ENCODE measurements at regions not wholly inside any gene's neighbourhood (a gene's known extent, or its start where the extent isn't known, plus 50 kb on each side); places are given as distances from the start of the nearest gene placed in this dataset.

GRCh38 chr10:60714233-60714632 lies 64.0 kb upstream of the CDK1 start:
- CTCF ChIA-PET: no interaction called here
- POLR2A ChIA-PET: no interaction called here
- DNase-seq (ENCODE audit: extremely low spot score): no peak
- TF ChIP-seq HDGF (IDR thresholded peaks at IDR 0.05; ENCODE audit: borderline replicate concordance): no peak
- no peak for TF ChIP-seq LEF1 (IDR thresholded peaks at IDR 0.05; ENCODE audit: borderline replicate concordance)
- no peak for TF ChIP-seq NFRKB (IDR thresholded peaks at IDR 0.05)
- TF ChIP-seq FOXA1 (IDR thresholded peaks at IDR 0.05): no peak
- TF ChIP-seq, protein P1, sequence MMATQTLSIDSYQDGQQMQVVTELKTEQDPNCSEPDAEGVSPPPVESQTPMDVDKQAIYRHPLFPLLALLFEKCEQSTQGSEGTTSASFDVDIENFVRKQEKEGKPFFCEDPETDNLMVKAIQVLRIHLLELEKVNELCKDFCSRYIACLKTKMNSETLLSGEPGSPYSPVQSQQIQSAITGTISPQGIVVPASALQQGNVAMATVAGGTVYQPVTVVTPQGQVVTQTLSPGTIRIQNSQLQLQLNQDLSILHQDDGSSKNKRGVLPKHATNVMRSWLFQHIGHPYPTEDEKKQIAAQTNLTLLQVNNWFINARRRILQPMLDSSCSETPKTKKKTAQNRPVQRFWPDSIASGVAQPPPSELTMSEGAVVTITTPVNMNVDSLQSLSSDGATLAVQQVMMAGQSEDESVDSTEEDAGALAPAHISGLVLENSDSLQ (IDR thresholded peaks at IDR 0.05): no peak
- TF ChIP-seq L3MBTL2 (conservative IDR thresholded peaks at IDR 0.05): no peak
- TF ChIP-seq BHLHE40 (IDR thresholded peaks at IDR 0.05; ENCODE audit: borderline replicate concordance): no peak
- TF ChIP-seq TARDBP (IDR thresholded peaks at IDR 0.05): no peak

- no peak for DNase-seq (ENCODE audit: extremely low spot score)
- TF ChIP-seq FOXM1 (IDR thresholded peaks at IDR 0.05; ENCODE audit: borderline replicate concordance) (no peak), SP1 (IDR thresholded peaks at IDR 0.05) (no peak), ARNT (IDR thresholded peaks at IDR 0.05) (no peak), LEF1 (IDR thresholded peaks at IDR 0.05; ENCODE audit: borderline replicate concordance) (no peak), FOXA1 (IDR thresholded peaks at IDR 0.05) (no peak), ZNF384 (IDR thresholded peaks at IDR 0.05) (no peak), ELF4 (IDR thresholded peaks at IDR 0.05) (no peak), FOXK2 (IDR thresholded peaks at IDR 0.05) (no peak), NFRKB (IDR thresholded peaks at IDR 0.05) (no peak), SUZ12 (IDR thresholded peaks at IDR 0.05) (no peak), HDGF (IDR thresholded peaks at IDR 0.05; ENCODE audit: borderline replicate concordance) (no peak), L3MBTL2 (conservative IDR thresholded peaks at IDR 0.05) (no peak)
- CTCF ChIA-PET: no interaction called here
- POLR2A ChIA-PET: no interaction called here
Measured at GRCh38 chr10:60711496-60711895, 66.8 kb upstream of the CDK1 start.

- ChIA-PET POLR2A (no interaction called here), CTCF (no interaction called here)
- TF ChIP-seq FOXA1 (IDR thresholded peaks at IDR 0.05) (no peak), FOXK2 (IDR thresholded peaks at IDR 0.05) (no peak), SP1 (IDR thresholded peaks at IDR 0.05) (no peak), L3MBTL2 (conservative IDR thresholded peaks at IDR 0.05) (no peak), ARNT (IDR thresholded peaks at IDR 0.05) (no peak), ZNF384 (IDR thresholded peaks at IDR 0.05) (no peak), TARDBP (IDR thresholded peaks at IDR 0.05) (no peak), ELF4 (IDR thresholded peaks at IDR 0.05) (no peak), FOXM1 (IDR thresholded peaks at IDR 0.05; ENCODE audit: borderline replicate concordance) (no peak), SUZ12 (IDR thresholded peaks at IDR 0.05) (no peak), NFRKB (IDR thresholded peaks at IDR 0.05) (no peak), CTBP1 (IDR thresholded peaks at IDR 0.05; ENCODE audit: borderline replicate concordance) (no peak), LEF1 (IDR thresholded peaks at IDR 0.05; ENCODE audit: borderline replicate concordance) (no peak), BHLHE40 (IDR thresholded peaks at IDR 0.05; ENCODE audit: borderline replicate concordance) (no peak)
- TF ChIP-seq, protein P1 (IDR thresholded peaks at IDR 0.05): no peak
- DNase-seq (ENCODE audit: extremely low spot score): no peak
Measured at GRCh38 chr10:60710041-60710440, 68.2 kb upstream of the CDK1 start.

DNA sequence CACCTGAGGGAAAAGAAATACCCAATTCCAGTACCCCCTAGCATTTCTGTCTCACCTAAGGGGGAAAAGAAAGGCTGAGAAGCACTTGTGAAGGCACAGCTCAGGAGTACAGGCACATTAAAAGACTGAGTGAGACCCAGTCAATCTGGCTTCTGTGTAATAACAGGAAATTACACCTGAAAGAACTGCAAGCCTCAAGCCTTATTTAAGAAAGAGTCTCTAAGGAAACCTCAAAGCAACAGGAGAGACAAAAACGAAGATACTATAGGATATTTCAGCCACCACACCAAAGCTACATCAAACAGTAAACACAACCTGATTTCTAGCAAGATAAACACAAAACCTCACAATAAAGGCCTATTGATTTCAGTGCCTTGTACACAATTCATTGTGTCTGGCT lies 69.6 kb upstream of the CDK1 start:
- ChIA-PET CTCF (no interaction called here), POLR2A (no interaction called here)
- DNase-seq (ENCODE audit: extremely low spot score): no peak
- no peak for TF ChIP-seq L3MBTL2 (conservative IDR thresholded peaks at IDR 0.05)
- no peak for TF ChIP-seq CTBP1 (IDR thresholded peaks at IDR 0.05; ENCODE audit: borderline replicate concordance)
- TF ChIP-seq FOXK2 (IDR thresholded peaks at IDR 0.05): no peak
- no peak for TF ChIP-seq TARDBP (IDR thresholded peaks at IDR 0.05)
- TF ChIP-seq ZNF384 (IDR thresholded peaks at IDR 0.05): no peak
- TF ChIP-seq SUZ12 (IDR thresholded peaks at IDR 0.05): no peak
- TF ChIP-seq BHLHE40 (IDR thresholded peaks at IDR 0.05; ENCODE audit: borderline replicate concordance): no peak
- no peak for TF ChIP-seq LEF1 (IDR thresholded peaks at IDR 0.05; ENCODE audit: borderline replicate concordance)
- TF ChIP-seq FOXM1 (IDR thresholded peaks at IDR 0.05; ENCODE audit: borderline replicate concordance): no peak
- no peak for TF ChIP-seq FOXA1 (IDR thresholded peaks at IDR 0.05)
- TF ChIP-seq SP1 (IDR thresholded peaks at IDR 0.05): no peak

DNA sequence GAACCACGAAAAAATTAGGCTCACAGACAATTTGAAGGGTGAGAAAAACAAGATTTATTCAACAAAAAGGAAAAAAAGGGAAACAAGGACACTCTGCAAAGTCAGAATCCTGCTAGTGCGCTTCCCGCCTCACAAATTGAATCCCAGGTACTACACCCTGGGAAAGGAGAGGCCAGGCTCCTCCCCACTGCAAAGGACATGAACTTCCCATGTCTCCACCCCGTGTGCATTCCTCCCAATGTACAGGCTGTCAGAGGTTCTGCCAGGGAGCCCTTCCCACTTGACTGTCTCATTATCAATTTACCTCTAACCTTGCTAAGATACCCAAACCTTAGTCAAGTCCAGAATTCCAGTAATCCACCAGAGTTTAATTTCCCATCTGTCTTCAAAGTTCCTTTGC lies 70.4 kb upstream of the CDK1 start:
- TF ChIP-seq, protein P1 (IDR thresholded peaks at IDR 0.05): no peak
- TF ChIP-seq CTBP1 (IDR thresholded peaks at IDR 0.05; ENCODE audit: borderline replicate concordance) (no peak), BHLHE40 (IDR thresholded peaks at IDR 0.05; ENCODE audit: borderline replicate concordance) (no peak), SP1 (IDR thresholded peaks at IDR 0.05) (no peak), FOXA1 (IDR thresholded peaks at IDR 0.05) (no peak), L3MBTL2 (conservative IDR thresholded peaks at IDR 0.05) (no peak), ARNT (IDR thresholded peaks at IDR 0.05) (no peak)
- POLR2A ChIA-PET: no interaction called here
- DNase-seq (ENCODE audit: extremely low spot score): no peak
- CTCF ChIA-PET: no interaction called here

DNA sequence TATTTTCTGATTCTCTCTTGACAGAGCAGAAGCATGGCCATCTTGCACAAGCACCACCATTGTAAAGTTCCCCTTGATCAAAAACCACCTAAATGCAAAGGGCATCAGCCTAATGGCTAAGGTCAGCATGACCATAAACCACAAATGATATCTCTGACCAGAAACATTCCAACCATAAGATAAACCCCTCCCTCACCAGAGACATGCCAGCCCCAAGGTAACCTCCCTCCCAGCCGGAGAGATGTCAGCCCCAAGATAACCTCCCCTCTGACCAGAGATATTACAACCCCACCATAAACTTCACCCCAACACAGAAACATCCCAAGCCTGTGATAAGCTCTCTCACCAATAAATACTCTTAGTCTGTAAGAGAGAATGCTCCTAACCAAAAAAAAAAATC lies 72.1 kb upstream of the CDK1 start:
- TF ChIP-seq, protein P1 (IDR thresholded peaks at IDR 0.05): no peak
- TF ChIP-seq BHLHE40 (IDR thresholded peaks at IDR 0.05; ENCODE audit: borderline replicate concordance) (no peak), L3MBTL2 (conservative IDR thresholded peaks at IDR 0.05) (no peak), FOXM1 (IDR thresholded peaks at IDR 0.05; ENCODE audit: borderline replicate concordance) (no peak), SUZ12 (IDR thresholded peaks at IDR 0.05) (no peak), FOXK2 (IDR thresholded peaks at IDR 0.05) (no peak), LEF1 (IDR thresholded peaks at IDR 0.05; ENCODE audit: borderline replicate concordance) (no peak), ARNT (IDR thresholded peaks at IDR 0.05) (no peak), CTBP1 (IDR thresholded peaks at IDR 0.05; ENCODE audit: borderline replicate concordance) (no peak), HDGF (IDR thresholded peaks at IDR 0.05; ENCODE audit: borderline replicate concordance) (no peak), ZNF384 (IDR thresholded peaks at IDR 0.05) (no peak), ELF4 (IDR thresholded peaks at IDR 0.05) (no peak), TARDBP (IDR thresholded peaks at IDR 0.05) (no peak), FOXA1 (IDR thresholded peaks at IDR 0.05) (no peak), SP1 (IDR thresholded peaks at IDR 0.05) (no peak), NFRKB (IDR thresholded peaks at IDR 0.05) (no peak)
- DNase-seq (ENCODE audit: extremely low spot score): no peak
- ChIA-PET POLR2A (no interaction called here), CTCF (interaction anchor here (0.7 kb wide), 1 partner anchor 636 kb away, joined by 4 read pairs; no protein-coding TSS in a partner anchor)

Data from HEK293T (cell line).